HT1080 (cell line): ENCODE measurements at regions not wholly inside any gene's neighbourhood (a gene's known extent, or its start where the extent isn't known, plus 50 kb on each side); places are given as distances from the start of the nearest gene placed in this dataset.
A peak's percentile ranks its signal among the peaks of the same experiment; 100 is the strongest.

Experiments
- DNase-seq: peaks from one replicate; pipeline ENCODE4 v3.0.0-alpha.2; 2015; ENCODE audit warnings: low read depth

DNA sequence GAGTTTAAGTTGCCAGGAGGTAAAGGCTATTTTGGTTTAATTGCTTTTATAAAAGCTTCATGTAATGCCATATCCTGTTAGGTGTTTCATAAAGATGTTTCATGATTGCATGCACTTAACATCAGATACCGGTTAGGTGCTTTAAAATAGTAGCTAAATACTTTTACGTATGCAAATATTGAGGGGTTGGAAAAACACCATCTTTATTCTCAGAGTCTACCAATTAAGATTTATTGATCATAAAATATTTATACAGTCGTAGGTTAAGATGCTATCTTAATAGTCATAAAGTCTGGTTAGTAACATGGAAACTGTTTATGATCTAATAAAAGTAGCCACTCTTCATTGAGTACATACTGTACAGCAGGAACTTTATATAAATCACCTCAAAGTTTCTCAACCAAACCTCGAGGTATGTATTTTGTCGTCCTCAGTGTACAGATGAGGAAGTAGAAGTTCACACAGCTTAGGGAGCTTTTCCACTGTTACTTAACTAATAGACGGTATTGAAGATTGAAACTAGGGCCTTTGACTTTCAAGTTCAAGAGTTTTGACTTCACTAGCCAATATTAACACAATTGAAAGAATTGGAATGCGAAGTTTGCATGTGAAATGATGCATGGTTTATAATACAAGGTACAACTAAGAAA is 897.1 kb downstream of the GATA3 start:
- no peak for DNase-seq

DNA sequence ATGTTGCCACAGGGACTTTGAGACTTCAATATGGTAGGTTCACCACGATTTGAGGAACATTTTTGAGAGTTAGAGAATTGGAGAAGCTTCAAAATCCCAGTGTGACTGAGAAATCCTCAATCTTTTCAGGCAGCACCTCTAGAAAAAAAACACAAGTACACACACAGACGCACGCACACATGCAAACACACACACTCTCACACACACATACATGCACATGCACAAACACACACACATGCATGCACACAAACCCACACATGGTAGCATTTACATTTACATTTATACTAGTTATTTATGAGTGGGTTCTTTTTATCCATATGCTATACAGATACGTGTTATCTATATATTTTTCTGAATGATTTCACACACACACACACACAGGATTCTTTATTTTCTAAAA is 901.9 kb downstream of the GATA3 start:
- no peak for DNase-seq

DNA sequence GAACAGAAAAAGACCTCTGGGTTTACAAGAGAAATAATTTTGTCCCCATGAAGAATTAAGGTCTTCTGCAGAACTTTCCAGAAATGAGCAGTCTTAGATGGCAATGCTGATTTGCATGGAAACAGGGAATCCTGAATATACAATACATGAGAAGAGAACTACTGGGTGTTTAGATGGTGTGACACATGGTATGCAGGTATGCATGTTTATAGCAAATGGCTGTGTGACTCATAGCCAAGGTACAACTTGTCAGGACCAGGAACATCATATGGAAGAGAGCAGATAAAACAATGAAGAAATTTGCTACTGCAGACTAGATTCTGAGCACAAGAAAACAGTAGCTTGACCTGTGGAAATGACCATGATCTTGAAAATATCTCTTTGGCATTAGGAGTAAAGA is 907.8 kb downstream of the GATA3 start:
- no peak for DNase-seq

DNA sequence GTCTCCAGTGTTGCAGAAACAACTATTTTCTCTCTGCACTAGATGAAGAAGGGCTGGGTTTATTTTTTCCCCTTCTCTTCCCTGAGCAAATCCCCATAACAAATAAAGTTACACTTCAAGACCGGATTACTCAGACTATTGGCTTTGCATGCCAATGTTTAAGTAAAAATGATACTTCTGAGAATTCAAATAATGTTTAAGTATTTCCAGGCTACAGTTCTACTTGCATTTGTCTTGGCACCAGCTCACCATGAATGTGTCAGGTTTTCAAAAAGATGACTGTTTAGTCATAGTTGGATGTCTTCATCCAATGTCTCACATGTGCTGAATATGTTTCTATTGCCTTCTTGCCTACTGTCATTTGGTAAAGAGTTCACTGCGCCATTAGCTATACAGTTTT is 912.6 kb downstream of the GATA3 start:
- DNase-seq: no peak

DNA sequence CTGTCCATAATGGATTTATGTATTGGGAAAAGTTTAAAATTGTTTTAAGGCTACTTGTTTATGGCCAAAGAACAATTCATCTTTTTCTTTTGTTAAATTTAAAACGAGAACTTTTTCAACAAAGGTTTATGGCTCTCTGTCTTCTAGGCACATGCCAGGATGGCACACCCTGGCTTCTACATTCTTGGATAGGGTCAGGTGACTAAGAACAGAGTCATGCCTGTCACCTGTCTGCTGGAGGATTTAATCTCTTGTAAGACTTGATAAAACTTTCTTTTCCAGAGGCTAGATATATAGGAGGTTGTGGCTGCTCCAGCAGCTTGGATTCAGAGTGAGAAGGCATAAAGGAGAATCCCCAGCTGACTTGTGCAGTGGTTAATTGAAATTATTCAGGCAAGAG is 915.4 kb downstream of the GATA3 start:
- DNase-seq: no peak

DNA sequence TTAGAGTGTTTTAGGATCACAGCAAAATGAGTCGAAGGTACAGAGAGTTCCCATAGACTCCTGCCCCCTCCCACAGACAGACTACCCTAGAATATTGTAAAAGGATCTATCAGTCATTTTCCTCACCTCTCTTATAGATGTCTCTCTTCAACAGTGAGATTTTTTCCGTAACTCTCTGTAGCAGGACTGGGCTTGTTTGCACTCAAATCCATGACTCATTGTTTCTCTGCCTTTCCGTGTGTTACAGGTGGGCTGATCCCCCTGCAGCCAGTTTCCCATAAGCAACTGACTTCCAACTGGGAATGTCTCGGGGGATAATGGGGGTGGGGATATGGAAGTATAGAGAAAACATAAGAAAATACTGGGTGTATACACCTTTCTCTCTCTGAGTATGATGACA is 921.0 kb downstream of the GATA3 start:
- DNase-seq: no peak

DNA sequence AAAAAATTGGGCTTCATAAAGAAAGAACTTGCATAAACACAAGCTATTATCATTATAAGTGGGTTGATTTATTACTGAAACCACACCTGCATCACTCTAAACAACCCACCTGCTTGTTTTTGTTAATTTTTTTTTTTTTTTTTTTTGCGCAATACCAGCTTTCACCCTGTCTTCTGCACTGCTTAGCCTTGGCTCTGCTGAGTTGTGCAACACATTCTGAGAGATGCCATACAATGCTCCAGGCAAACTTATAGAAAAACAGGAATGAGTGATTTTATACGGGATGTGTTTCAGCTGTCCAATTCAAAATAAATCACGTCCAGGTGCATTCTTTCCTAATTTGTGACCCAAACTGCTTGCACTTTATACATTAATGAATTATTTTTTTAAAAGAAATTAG is 923.6 kb downstream of the GATA3 start:
- DNase-seq: no peak

DNA sequence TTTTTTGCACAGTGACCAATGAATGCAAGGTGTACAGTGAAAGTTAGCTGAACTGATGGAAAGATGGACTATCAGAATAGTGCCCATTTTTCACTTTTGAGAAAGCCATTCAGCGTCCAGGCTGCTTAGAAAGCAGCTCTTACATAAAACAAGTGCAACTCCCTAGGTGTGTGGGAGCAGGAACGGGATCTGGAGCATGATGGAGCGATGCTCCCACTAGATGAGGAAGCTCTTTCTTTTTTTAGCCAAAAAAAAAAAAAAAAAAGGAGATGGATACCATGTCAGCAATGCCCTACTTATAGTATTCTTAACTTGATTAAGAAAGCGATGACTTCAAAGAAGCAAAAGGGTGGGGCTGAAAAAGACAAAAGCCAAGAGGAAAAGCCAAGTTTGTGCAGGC is 925.5 kb downstream of the GATA3 start:
- DNase-seq: no peak

DNA sequence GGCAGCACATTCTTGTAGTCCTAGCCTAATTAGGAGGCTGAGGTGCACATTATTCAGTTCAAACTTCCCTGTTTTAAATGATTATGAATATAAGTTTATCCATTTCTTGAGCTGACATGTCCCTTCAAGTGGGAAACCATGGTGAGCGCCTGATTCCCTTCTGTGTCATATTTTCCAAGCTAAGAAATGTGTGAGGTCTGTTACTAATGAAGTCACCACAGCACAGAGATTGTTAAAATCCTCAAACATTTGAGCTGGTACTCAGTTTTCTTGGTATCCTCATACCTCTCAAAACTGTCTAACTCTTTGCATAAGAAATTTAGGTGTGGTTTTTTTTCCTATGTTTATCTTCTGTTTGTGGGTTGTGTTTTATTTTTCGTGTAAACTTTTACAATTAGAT is 926.8 kb downstream of the GATA3 start:
- no peak for DNase-seq

DNA sequence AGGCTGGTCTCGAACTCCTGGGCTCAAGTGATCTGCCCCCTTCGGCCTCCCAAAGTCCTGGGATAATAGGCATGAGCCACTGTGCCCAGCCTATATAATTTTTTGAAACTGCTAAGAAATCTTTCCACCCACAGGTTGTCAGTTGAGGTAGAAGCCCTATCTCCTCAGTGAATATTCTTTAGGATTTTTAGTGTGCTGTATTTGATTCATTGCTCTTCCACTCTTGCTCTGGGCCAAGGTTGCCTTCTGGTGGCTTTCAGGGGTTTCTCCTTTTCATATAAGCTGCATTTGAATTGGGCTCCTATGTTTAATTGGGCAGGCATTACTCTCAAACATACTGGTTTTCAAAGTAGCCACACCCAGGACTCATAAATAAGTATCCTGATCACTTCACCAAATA is 931.2 kb downstream of the GATA3 start:
- no peak for DNase-seq

DNA sequence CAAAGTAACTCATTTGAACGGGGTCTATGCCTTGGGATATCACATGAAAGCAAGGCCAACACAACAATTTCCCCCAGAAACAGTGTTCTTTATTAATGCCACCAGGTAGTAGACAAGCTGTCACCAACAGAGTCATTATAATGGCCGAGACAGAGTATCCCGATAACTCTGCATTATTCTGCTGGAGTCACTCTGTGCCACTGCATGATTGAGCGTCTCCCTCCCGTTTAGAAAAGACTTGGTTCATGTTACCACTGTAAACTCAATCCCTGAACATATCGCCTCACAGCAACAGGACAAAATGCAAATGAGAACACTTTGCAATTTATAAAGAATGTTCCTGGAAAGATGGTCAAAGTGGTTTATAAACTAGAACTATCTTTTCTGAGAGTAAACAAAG is 932.5 kb downstream of the GATA3 start:
- DNase-seq: no peak

DNA sequence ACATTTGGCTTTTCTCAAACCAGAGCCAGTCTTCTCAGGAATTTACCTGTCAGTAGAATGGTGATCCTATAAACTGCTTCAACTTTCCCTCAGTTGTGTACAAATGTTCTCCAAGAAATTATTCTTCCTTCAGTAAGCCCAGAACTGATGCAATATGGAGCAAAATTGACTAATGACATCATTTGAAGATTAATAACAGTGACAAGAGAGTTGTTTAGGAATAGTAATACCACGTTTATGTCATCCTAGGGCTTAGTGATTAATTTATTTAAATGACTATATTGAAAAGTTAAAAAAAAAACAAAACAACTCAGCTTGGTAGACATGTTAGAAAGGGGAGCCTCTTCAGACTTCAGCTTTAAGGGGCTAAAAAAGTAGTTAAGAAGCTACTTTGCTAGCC is 933.2 kb downstream of the GATA3 start:
- DNase-seq: no peak

DNA sequence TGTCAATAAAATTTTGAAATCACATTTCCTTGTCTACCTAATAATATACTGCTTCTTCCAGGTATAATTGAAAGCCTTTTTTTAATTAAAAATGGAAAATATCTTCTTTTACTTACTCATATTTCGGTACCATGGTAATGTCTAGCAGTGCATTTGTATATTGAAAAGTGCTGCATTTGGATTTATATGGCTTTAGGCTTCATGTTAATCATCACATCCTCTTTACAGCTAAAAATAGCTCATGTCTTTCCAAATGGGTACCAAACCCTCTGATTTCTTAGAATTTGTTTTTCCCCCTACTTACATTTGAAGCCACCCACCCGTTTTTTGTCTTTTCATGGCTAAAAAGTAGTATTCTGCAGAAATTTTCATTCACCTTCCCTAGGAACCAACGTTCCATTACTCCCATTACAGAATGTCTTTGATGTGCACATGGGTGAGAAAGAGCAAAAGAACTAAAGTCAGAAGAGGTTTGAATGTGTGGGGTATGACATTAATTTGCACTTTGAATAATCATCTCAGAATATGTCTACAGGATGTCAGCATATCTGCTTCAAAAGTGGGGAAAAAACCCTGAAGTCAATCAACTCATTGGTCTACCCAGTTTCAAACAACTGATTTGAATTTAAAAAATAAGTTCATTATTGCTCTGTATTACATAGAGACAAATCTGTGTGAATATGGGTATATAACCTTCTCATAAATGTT is 935.9 kb downstream of the GATA3 start:
- DNase-seq: no peak

DNA sequence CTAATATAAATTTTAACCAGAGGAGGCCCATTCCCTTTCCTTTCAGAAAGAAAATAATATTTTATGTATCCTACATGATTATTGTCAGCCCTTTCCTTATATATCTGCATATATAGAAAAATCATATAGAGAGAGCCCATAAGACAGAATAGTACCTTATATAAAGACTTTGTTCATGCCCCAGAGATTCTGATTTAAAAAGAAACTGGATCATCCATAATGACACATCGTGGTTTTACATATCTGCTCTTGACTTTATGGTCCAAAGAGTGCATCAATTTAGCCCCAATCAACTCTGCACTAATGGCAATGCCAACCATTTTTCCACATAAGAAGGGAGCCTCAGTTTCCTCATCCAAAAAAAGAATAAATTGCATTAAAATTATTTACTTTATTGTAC is 937.5 kb downstream of the GATA3 start:
- DNase-seq: no peak

DNA sequence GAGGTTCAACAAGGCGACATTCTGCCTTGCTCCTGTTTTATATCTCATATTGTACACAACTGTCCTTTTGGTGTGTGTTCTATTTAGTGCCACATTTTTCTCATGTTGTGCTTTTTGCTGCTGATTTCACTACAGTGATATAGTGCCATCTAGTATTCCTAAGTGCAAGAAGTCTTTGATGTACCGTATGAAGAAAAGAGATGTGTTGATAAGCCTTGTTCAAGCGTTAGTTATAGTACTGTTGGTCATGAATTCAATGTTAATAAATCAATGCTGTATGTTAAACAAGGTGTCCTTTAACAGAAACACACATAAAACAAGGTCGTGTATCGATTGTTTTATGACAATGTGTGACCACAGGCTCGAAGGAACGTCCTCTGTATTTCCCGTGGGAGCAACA is 939.4 kb downstream of the GATA3 start:
- DNase-seq: no peak

DNA sequence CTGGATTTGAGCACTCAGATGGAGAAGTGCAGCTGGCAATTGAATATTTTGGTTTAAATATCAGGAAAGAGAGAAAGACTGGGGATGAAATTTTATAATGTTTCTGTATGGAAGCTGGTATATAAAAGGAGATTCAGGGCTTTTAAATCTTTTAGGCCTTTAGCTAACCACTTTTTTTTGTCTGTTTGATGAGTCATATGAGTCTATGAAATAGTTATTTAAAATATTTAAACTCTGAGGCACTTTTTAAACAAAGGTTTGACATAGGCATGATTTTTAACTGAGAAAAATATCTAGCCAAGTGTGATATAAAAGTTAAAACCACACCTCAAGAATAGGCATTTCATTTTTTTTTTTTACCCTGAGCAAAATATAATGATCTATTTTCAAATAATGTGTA is 944.3 kb downstream of the GATA3 start:
- no peak for DNase-seq

DNA sequence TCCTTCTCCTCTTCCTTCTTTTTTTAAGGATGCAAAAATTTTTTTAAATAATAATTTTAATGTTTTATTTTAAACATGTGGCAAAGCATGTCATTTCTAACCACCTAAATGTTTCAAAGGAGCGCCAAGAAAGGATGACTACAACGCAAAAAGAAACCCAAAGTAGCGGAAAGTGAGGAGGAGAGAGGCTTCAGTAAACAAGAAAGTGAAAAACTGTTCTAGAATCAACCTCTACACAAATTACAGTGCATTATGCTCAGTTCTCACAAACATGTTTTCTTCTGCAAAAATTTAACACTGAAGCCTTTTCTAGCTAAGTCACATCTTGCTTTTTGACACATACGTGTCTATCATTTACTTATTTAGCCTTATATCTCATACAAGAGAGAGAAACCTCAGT is 948.6 kb downstream of the GATA3 start:
- no peak for DNase-seq

DNA sequence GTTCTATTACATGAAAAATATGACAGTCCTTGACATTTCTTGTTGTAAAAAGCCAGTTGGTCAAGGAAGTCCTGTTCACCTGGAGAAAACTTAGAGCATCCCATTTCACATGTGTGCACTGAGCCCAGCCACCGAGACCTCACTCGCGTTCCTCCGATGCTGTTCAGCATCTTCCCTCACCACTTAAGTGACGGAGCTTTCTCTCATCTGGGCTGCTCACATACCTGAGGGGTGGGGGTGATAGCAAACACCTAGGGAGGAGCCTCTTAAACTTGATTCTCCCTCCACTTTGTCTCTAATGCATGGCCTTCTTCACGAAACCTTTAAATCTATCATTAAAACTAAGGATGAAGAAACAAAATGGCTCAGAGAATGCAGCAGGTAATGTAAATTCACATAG is 950.2 kb downstream of the GATA3 start:
- no peak for DNase-seq

DNA sequence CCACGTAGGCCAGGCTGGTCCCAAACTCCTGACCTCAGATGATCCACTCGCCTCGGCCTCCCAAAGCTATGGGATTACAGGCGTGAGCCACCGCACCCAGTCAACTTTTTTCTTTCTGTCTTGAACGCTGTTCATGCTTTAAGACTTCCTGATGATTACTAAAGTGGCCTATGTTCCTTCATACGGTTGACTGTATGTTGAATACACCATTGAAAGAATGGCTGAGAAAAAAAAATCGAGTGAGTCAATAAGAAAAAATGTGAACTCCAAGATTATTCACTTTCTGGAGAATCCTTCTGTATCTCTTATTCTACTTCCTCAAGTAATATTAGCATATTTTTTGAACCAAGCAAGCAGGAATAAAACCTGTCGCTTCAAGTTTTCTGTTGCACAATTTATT is 955.0 kb downstream of the GATA3 start:
- peak; percentile 54 for DNase-seq

DNA sequence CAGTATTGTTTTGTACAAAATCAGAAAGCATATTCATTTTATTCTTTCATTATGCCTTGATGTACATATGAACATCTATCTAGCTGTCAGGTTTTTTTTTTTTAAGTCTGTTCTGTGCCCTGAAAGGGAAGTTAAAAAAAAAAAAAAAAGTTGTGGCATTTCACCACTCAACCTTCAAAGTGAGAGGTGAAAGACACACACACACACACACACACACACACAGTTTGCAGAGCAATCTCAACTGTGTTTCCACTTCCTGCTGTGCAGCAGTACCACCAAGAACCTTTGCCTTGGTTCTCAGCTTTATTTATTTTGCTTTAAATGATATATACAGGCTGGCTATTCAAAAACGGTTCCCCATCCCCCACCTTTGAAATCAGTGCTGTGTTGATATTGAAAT is 955.6 kb downstream of the GATA3 start:
- DNase-seq: no peak

DNA sequence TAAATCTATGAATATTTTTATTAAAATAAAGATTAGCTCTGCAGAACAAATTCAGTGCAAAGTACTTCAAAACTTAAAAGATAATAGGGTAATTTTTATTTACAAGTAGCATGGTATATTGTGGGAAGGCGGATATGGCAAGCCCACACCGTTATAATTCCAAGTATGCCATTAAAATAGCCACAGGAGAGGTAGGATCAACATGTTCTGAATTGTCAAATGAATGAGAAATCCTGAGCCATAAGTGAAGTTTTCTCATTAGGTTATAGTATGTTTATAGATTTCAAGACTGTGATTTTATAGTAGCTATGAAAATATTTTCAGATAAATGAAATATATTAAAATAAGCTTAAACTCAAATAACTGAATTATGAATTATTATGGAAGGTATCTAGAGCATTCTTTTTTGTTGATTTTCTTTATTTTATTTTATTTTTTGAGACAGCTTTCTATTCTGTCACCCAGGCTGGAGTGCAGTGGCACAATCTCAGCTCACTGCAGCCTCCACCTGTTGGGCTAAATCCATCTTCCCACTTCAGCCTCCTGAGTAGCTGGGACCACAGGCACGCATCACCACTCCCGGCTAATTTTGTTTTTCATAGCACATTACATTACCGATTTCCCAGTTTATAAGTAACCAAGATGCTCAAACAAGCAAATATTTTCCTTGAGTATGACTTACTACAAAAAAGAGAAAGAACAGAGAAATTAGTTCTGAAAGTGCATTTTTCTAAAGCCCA is 956.6 kb downstream of the GATA3 start:
- no peak for DNase-seq

DNA sequence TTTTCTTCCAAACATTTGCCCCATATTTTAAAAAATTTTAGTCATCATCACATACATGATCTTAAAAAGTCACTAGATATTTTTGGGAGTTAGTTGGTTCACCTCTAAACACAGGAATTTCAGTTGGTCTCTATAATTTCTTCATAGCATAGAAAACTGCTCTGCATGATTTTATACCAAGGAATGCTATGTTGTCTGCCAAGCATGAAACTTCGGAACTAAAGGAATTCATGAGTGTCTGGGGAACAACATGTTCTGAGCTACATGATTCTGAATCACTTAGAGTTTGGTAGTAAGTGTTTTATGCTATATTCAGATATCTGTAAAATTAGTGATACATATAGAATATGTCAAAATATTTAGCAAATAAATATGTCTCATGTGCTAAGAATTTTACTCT is 957.8 kb downstream of the GATA3 start:
- DNase-seq: no peak

DNA sequence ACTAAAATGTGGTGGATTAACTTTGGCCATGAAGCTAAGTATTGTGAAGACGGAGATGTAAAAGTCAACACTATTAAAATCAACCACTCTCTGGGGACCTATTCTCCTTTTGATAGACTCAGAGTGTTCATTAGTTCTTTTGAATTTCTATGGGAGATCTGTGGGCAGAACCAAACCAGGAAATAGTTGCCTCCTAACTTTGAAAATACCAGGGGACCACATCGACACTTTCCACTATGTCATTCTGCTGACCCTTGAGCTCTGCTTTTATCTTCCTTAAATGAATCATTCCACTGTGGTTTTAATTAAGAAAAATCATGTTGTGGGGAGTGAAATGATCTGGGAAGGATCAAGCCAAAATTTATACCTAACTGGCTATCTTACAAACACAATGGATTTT is 960.5 kb downstream of the GATA3 start:
- no peak for DNase-seq
